ENCODE measurements at regions not wholly inside any gene's neighbourhood (a gene's known extent, or its start where the extent isn't known, plus 50 kb on each side); places are given as distances from the start of the nearest gene placed in this dataset.

DNA sequence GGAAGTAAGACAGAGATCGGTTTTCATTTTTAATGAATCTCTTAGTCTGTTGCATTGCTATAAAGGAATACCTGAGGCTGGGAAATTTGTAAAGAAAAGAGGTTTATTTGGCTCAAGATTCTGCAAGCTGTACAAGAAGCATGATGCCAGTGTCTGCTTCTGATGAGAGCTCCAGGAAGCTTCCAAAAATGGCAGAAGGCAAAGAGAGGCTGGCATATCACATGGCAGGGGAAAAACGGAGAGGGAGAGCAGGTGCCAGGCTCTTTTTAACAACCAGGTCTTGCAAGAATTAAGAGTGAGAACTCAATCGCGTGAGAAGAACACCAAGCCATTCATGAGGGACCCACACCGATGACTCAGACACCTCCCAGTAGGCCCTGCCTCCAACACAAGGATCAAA, 125.0 kb upstream of the THSD7A start:
- Mint-ChIP-seq H3K36me3 (no peaks in the 10 kb centered on the region), H3K4me1 (no peaks in the 10 kb centered on the region), H3K4me3 (no peak overlapping the region), H3K9me3 (no peaks in the 10 kb centered on the region), H3K27ac (no peak overlapping the region), H3K27me3 (no peaks in the 10 kb centered on the region)
- ATAC-seq (ENCODE audit: low read depth), result no peak
- no peak for DNase-seq
- POLR2A ChIA-PET, result no interaction called here

DNA sequence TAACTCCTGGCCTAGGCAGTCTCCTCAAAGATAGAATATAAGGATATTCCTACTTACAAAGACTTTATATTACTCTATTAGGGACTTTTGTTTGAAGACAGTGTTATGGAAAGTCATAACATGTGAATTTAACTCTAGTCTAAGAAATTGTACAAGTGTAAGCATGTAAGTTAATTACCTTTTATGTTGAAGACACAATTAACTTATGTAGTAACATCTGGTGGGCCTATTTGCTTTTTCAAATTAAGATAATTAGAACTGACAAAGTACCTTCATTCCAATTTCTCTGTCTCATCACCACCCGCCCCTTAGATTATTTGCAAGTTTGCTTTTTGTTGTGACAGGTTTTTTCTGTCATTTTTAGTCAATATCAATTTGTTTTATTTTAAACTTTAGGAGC, 126.0 kb upstream of the THSD7A start:
- no peak for DNase-seq
- Mint-ChIP-seq H3K4me3 (no peak overlapping the region), H3K9me3 (no peaks in the 10 kb centered on the region), H3K36me3 (no peaks in the 10 kb centered on the region), H3K4me1 (no peaks in the 10 kb centered on the region), H3K27ac (no peak overlapping the region), H3K27me3 (no peaks in the 10 kb centered on the region)
- POLR2A ChIA-PET, result no interaction called here
- no peak for ATAC-seq (ENCODE audit: low read depth)

DNA sequence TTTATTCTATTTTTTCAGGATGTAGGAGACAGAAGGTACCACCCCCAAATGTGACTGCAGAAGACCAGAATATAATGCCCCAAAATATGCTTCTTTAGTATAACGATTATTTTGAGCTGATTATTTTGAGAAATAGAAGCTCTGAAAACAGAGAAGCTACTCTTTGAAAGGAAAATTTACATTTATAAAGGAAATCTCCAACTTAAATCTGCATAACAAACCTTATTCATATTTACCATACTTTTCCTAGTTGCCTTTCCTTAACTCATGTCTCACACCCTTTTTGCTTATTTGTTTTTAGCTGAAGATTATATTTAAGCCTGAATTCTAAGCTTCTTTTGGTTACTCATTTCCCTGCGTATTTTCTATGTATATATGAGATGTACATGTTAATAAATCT, 127.1 kb upstream of the THSD7A start:
- no peak for DNase-seq
- no peak for ATAC-seq (ENCODE audit: low read depth)

DNA sequence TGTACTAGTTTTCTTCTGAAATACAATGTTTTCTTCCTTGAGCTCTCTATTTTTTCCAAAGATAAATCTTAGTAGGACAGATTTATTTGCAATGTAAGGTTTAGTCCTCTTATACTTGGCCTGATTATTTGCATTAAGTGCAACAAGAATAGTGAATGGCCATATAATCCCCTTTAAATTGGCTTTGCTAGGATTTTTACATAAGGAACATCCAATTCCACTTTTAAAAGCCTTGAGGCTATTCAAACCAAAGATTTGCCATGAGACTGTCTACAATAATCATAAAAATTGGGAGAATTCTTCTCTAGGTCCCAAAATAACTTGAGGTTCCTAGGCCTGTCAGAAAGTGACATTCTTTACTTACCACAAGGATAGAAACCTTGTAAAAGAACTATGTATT, 128.6 kb upstream of the THSD7A start:
- DNase-seq, result no peak
- Mint-ChIP-seq H3K4me3 (no peak overlapping the region), H3K9me3 (no peaks in the 10 kb centered on the region), H3K4me1 (no peaks in the 10 kb centered on the region), H3K27me3 (no peaks in the 10 kb centered on the region), H3K36me3 (no peaks in the 10 kb centered on the region), H3K27ac (no peak overlapping the region)
- no peak for ATAC-seq (ENCODE audit: low read depth)
- POLR2A ChIA-PET, result no interaction called here

More for the DNA sequence above, 127.1 kb upstream of the THSD7A start:
- H3K4me1 Mint-ChIP-seq, result no peaks in the 10 kb centered on the region
- POLR2A ChIA-PET, result no interaction called here
- no peaks in the 10 kb centered on the region for H3K36me3 Mint-ChIP-seq
- no peaks in the 10 kb centered on the region for H3K9me3 Mint-ChIP-seq
- H3K27ac Mint-ChIP-seq, result no peak overlapping the region
- no peak overlapping the region for H3K4me3 Mint-ChIP-seq
- H3K27me3 Mint-ChIP-seq, result no peaks in the 10 kb centered on the region

DNA sequence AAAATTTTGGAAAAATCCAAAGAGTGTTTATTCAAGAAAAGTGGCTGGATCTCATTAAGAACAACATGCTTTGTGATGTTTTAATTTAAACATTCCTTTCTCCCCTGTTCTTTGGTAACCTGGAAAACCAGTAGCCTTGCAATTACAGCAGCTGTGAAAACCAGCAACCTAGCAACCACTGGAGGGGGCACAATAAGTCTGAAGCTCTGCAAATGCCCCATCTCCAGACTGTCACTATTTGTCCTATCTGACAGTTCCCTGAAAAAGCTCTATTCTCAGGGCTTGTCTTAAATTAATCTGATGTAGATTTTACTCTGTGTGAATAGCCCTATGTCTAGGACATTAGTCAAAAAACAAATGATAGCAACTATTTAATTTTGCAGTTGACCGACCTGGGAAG, 137.6 kb upstream of the THSD7A start:
- no peak overlapping the region for H3K27ac Mint-ChIP-seq
- H3K36me3 Mint-ChIP-seq, result no peaks in the 10 kb centered on the region
- no peak overlapping the region for H3K4me3 Mint-ChIP-seq
- no peaks in the 10 kb centered on the region for H3K9me3 Mint-ChIP-seq
- ATAC-seq (ENCODE audit: low read depth) (no peak), DNase-seq (no peak)
- no peaks in the 10 kb centered on the region for H3K27me3 Mint-ChIP-seq
- H3K4me1 Mint-ChIP-seq, result no peaks in the 10 kb centered on the region
- POLR2A ChIA-PET, result no interaction called here

DNA sequence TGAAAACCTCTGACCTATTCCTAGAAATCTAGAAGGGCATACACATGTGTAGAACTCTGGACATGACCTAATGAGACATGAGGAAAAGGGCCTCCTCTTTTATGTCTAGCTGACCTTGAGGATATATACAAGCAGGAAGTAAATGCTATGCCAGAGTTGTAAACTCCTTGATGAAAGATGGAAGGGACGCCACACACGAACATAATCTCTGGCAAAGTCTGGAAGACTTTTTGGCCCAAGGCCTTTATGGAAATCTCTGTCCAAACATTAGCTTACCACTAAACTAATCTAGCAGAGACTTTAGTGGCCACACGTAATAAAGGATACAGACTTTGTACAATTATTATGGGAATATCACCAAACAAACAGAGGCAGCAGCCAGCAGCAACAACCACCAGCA, 138.1 kb upstream of the THSD7A start:
- no peak overlapping the region for H3K27ac Mint-ChIP-seq
- no peak for DNase-seq
- ATAC-seq (ENCODE audit: low read depth), result no peak
- H3K4me1 Mint-ChIP-seq, result no peaks in the 10 kb centered on the region
- no peaks in the 10 kb centered on the region for H3K27me3 Mint-ChIP-seq
- no peaks in the 10 kb centered on the region for H3K36me3 Mint-ChIP-seq
- POLR2A ChIA-PET, result no interaction called here
- H3K9me3 Mint-ChIP-seq, result no peaks in the 10 kb centered on the region
- H3K4me3 Mint-ChIP-seq, result no peak overlapping the region

DNA sequence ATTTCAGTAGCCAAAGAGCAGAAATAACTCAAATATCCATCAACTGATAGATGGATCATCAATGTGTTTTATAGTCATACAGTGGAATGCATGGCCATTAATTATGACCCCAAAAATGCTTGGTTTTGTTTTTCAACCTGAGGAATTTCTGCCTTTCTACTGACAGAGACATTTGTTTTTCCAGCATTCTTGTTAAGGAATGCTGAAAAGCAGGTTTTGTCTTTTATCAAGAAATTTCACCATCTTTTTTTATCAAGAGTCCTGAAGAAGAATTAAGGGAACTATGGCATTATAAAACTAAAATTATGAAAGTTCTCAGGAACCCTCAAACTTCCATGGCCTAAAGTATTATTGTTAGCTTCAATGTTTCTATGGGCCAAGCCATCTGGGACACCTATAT, 153.4 kb upstream of the THSD7A start:
- no peaks in the 10 kb centered on the region for H3K27me3 Mint-ChIP-seq
- no peak for DNase-seq
- H3K4me1 Mint-ChIP-seq, result no peaks in the 10 kb centered on the region
- no peak overlapping the region for H3K4me3 Mint-ChIP-seq
- peaks cover 4% of the 10 kb centered on the region for H3K9me3 Mint-ChIP-seq
- POLR2A ChIA-PET, result no interaction called here
- no peak overlapping the region for H3K27ac Mint-ChIP-seq
- ATAC-seq (ENCODE audit: low read depth), result no peak
- H3K36me3 Mint-ChIP-seq, result no peaks in the 10 kb centered on the region

DNA sequence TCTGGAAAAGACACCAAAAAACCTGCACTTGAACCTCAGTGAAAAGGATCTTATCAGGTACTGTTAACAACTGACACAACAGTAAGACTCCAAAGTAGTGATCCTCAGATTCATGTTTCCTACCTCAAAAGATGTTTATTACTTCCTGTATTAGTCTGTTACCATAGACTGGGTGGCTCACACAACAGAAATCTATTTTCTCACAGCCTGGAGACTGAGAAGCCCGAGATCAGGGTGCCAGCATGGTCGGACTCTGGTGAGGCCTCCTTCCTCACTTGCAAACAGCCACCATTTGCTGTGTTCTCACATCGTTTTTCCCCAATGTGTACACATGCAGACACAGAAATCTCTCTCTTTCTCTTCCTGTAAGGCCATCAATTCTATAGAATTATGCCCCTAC, 154.0 kb upstream of the THSD7A start:
- DNase-seq (no peak), ATAC-seq (ENCODE audit: low read depth) (no peak)
- Mint-ChIP-seq H3K27me3 (no peaks in the 10 kb centered on the region), H3K27ac (no peak overlapping the region), H3K4me1 (no peaks in the 10 kb centered on the region), H3K36me3 (no peaks in the 10 kb centered on the region), H3K9me3 (peaks cover 4% of the 10 kb centered on the region), H3K4me3 (no peak overlapping the region)
- POLR2A ChIA-PET, result no interaction called here

DNA sequence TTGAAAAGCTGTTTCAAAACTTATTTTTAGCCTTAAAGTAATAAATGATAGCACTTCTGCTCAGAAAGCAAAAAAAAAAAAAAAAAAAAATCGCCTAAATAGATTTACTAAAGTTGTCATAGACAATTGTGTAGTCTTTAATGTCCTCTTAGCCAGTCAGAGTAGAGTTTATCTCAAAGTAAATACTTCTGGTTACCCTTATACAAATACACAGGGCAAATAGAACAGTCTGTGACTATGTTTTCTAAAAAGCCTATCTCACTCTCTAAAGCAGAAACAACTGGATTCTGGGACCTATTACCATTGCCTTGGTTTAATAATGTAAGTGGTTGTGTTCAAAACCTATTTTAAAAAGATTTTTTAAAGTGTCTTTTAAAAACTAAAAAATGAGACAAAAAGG, 156.2 kb upstream of the THSD7A start:
- no peak overlapping the region for H3K4me3 Mint-ChIP-seq
- ATAC-seq (ENCODE audit: low read depth) (no peak), DNase-seq (no peak)
- no peak overlapping the region for H3K27ac Mint-ChIP-seq
- H3K9me3 Mint-ChIP-seq, result peaks cover 2% of the 10 kb centered on the region
- no peaks in the 10 kb centered on the region for H3K27me3 Mint-ChIP-seq
- H3K4me1 Mint-ChIP-seq, result no peaks in the 10 kb centered on the region
- POLR2A ChIA-PET, result no interaction called here
- H3K36me3 Mint-ChIP-seq, result no peaks in the 10 kb centered on the region

DNA sequence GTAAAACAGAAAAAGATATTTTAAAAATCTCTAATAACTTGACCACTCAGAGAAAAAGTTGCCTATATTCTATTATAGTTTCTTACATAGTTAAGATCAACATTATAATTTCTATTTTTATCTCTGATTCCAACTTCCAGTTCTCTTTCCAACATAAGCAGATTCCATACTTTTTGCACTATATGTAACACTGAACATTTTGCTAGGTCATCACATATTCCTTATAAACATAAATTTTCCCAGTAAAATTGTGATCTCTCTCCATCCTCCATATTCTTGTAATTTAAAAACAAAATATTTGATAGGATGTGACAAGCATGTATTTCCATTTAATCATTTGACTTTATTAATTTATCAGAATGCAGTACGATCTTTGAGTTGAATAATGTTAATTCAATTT, 170.4 kb upstream of the THSD7A start:
- no peaks in the 10 kb centered on the region for H3K9me3 Mint-ChIP-seq
- POLR2A ChIA-PET, result no interaction called here
- DNase-seq (no peak), ATAC-seq (ENCODE audit: low read depth) (no peak)
- H3K4me1 Mint-ChIP-seq, result no peaks in the 10 kb centered on the region
- no peaks in the 10 kb centered on the region for H3K36me3 Mint-ChIP-seq
- no peaks in the 10 kb centered on the region for H3K27me3 Mint-ChIP-seq
- no peak overlapping the region for H3K4me3 Mint-ChIP-seq
- H3K27ac Mint-ChIP-seq, result no peak overlapping the region

DNA sequence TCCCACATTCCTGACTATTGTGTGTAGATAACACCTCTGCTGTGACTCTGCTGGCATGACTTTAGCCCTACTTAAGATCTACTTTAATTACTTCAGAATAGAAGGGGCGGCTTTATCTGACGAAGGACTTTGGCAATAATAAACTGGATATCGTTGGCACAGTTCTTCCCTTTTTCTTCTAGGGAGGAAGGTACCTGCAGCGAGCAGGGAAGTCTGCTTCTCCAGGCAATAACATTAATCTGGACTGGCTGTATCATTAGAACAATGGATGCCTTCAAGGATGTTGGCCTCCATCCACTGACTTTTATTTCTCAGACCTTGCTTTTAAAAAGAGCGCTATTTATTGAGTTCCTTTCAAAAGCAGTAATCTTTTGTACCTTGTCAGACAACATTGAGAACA, 172.6 kb upstream of the THSD7A start:
- H3K4me3 Mint-ChIP-seq, result no peak overlapping the region
- H3K9me3 Mint-ChIP-seq, result no peaks in the 10 kb centered on the region
- DNase-seq (no peak), ATAC-seq (ENCODE audit: low read depth) (no peak)
- H3K27ac Mint-ChIP-seq, result no peak overlapping the region
- POLR2A ChIA-PET, result no interaction called here
- no peaks in the 10 kb centered on the region for H3K36me3 Mint-ChIP-seq
- no peaks in the 10 kb centered on the region for H3K4me1 Mint-ChIP-seq
- no peaks in the 10 kb centered on the region for H3K27me3 Mint-ChIP-seq

DNA sequence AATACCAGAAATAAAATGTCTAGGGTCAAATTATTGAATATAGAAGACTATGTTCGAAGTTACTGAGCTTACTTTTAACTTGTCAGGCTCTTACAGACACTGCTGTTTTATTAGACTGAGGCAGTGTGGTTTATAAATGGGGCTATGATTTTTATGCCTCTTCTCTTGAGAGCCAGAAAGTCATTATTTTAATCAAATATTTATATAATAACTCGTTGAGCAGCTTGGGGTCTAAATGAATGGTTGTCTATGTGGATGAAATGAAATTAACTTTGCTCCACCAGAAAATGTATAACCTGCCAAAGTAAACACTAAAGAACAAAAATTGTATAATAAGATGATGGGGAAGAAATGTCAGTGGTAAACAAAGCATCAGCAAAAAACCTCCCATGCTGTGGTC, 175.6 kb upstream of the THSD7A start:
- DNase-seq (no peak), ATAC-seq (ENCODE audit: low read depth) (no peak)
- no peaks in the 10 kb centered on the region for H3K27me3 Mint-ChIP-seq
- POLR2A ChIA-PET, result no interaction called here
- no peak overlapping the region for H3K27ac Mint-ChIP-seq
- H3K9me3 Mint-ChIP-seq, result no peaks in the 10 kb centered on the region
- no peaks in the 10 kb centered on the region for H3K4me1 Mint-ChIP-seq
- no peaks in the 10 kb centered on the region for H3K36me3 Mint-ChIP-seq
- no peak overlapping the region for H3K4me3 Mint-ChIP-seq

DNA sequence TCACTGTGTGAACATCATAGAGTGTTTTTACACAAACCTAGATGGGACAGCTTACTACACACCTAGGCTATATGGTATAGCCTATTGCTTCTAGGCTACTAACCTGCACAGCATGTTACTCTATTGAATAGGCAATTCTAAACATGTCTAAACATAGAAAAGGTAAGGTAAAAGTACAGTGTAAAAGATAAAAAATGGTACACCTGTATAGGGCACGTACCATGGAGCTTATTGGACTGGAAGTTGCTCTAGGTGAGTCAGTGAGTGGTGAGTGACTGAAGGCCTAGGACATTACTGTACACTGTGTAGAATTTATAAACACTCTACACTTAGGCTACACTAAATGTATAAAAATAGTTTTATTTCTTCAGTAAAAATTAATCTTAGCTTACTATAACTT, 182.0 kb upstream of the THSD7A start:
- no peak overlapping the region for H3K4me3 Mint-ChIP-seq
- POLR2A ChIA-PET, result no interaction called here

DNA sequence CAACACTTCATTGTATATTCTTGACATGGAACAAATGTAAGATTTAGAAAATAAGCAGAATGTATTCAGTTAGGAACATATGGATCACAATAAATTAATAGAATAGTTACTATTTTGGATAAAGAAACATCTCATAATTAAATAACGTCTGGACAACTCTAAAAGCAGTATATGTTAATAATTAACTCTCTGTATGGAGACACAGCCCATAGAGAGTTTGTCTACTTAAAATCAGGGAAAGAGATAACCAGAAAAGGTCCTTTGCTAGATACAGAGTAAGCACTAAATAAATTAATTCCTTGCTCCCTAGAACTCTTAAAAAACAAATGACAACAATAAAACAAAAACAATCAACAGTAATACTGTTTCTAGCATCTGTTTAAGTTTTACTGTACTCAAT, 184.4 kb upstream of the THSD7A start:
- Mint-ChIP-seq H3K27me3 (no peaks in the 10 kb centered on the region), H3K36me3 (no peaks in the 10 kb centered on the region), H3K27ac (no peak overlapping the region), H3K9me3 (no peaks in the 10 kb centered on the region), H3K4me1 (no peaks in the 10 kb centered on the region), H3K4me3 (no peak overlapping the region)
- ATAC-seq (ENCODE audit: low read depth) (no peak), DNase-seq (no peak)
- POLR2A ChIA-PET, result no interaction called here

More for the DNA sequence above, 182.0 kb upstream of the THSD7A start:
- H3K36me3 Mint-ChIP-seq, result no peaks in the 10 kb centered on the region
- DNase-seq (no peak), ATAC-seq (ENCODE audit: low read depth) (no peak)
- no peaks in the 10 kb centered on the region for H3K27me3 Mint-ChIP-seq
- no peaks in the 10 kb centered on the region for H3K4me1 Mint-ChIP-seq
- no peak overlapping the region for H3K27ac Mint-ChIP-seq
- no peaks in the 10 kb centered on the region for H3K9me3 Mint-ChIP-seq

DNA sequence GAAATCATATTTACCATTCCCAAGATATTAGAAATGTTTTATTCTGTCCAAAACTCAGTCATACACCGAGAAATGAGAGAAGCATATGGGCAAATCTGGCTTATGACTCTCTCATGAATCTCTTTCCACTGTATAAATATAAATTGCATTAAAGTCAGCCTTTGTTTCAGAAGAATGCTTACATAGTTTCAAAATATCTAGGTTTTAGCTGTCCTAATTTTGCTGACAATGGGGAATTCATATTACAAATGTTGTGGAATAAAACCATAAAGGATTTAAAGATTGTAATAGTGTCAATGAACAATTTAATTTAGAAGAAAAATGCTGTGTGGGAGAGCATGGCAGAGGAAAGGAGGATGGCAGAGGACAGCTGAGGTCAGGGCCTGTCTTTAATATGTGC, 185.0 kb upstream of the THSD7A start:
- no peak overlapping the region for H3K4me3 Mint-ChIP-seq
- no peaks in the 10 kb centered on the region for H3K27me3 Mint-ChIP-seq
- H3K4me1 Mint-ChIP-seq, result no peaks in the 10 kb centered on the region
- ATAC-seq (ENCODE audit: low read depth), result no peak
- POLR2A ChIA-PET, result no interaction called here
- no peaks in the 10 kb centered on the region for H3K9me3 Mint-ChIP-seq
- no peak for DNase-seq
- no peak overlapping the region for H3K27ac Mint-ChIP-seq
- H3K36me3 Mint-ChIP-seq, result no peaks in the 10 kb centered on the region

Data from activated naive CD8-positive, alpha-beta T cell treated with anti-CD3 and anti-CD28 coated beads, Interleukin-2, amount 10 ng/mL, durations not matched to agents 7 days and 5 days (primary cell).